B cell (primary cell): ENCODE measurements at regions not wholly inside any gene's neighbourhood (a gene's known extent, or its start where the extent isn't known, plus 50 kb on each side); places are given as distances from the start of the nearest gene placed in this dataset.

ENCODE experiments used
- ATAC-seq: fragments of 200-7000 bp; cut with Tn5 transposase; one replicate; pipeline ENCODE4 v1.10.0; 2021; ENCODE audit warnings: low read depth, mild to moderate bottlenecking, moderate number of reproducible peaks, moderate library complexity
- CTCF ChIA-PET: fragments of 350-600 bp; sonication (Branson Sonifier 250); formaldehyde crosslinking; loops from one replicate; lab custom pipeline; 2021; ENCODE audit warnings: antibody characterized with exemption, inconsistent platforms; lab: Charles Lee
- POLR2A ChIA-PET: fragments of 350-600 bp; sonication (Branson Sonifier 250); formaldehyde crosslinking; loops from one replicate; lab custom pipeline; 2021; ENCODE audit warnings: antibody characterized with exemption; lab: Charles Lee
- DNase-seq: peaks from one replicate; pipeline ENCODE4 v3.0.0; 2013
- H2AFZ ChIP-seq: 2 replicates; pipeline ENCODE4 v1.6.1; 2012; ENCODE audit warnings: mild to moderate bottlenecking, low read depth, low read length; ENCODE audit not compliant: insufficient read depth, poor library complexity, severe bottlenecking
- H3K27ac ChIP-seq, 2 donors: 1 replicate in 1 of 2; 2 replicates in 1 of 2; pipeline ENCODE4 v1.5.1; 2012 to 2013; ENCODE audit warnings: low read length in 2 of 2, mild to moderate bottlenecking in 2 of 2, moderate library complexity in 1 of 2
- H3K27me3 ChIP-seq, 4 experiments: fragments of 200-600 bp in 1 of 4; sonication (generic) in 1 of 4; replicated peaks in 1 of 4; 1 replicate in 2 of 4; 2 replicates in 2 of 4; pipeline versions ENCODE4 v1.6.1 to v1.7.0; 2013 to 2016; ENCODE audit warnings: low read length in 3 of 4, mild to moderate bottlenecking in 2 of 4, mixed read lengths in 1 of 4, moderate library complexity in 1 of 4; ENCODE audit not compliant: insufficient read depth in 4 of 4, control insufficient read depth in 3 of 4; ENCODE audit errors: control extremely low read depth in 1 of 4
- H3K36me3 ChIP-seq, 2 experiments: replicated peaks in 1 of 2; 1 replicate in 1 of 2; 2 replicates in 1 of 2; pipeline versions ENCODE4 v1.6.1 to v1.7.1; 2013; ENCODE audit warnings: low read length in 1 of 2; ENCODE audit not compliant: insufficient read depth in 2 of 2, control insufficient read depth in 1 of 2; ENCODE audit errors: control extremely low read depth in 1 of 2, extremely low read depth in 1 of 2
- H3K4me1 ChIP-seq, 2 donors: fragments of 200-600 bp in 1 of 2; sonication (generic) in 1 of 2; 1 replicate in 1 of 2; 2 replicates in 1 of 2; pipeline versions ENCODE4 v1.5.1 to v1.6.1; 2013 to 2017; ENCODE audit warnings: low read length in 2 of 2; ENCODE audit not compliant: control insufficient read depth in 2 of 2, insufficient read depth in 2 of 2
- H3K4me2 ChIP-seq: replicated peaks from 2 replicates; pipeline ENCODE3; 2012; ENCODE audit warnings: mild to moderate bottlenecking, low read depth, low read length; ENCODE audit not compliant: poor library complexity, severe bottlenecking
- H3K4me3 ChIP-seq, 5 experiments: fragments of 200-600 bp in 1 of 5; sonication (generic) in 1 of 5; 1 replicate in 3 of 5; 2 replicates in 2 of 5; pipeline versions ENCODE4 v1.5.1 to v1.7.0; 2011 to 2016; ENCODE audit warnings: low read length in 4 of 5, mild to moderate bottlenecking in 4 of 5, low read depth in 2 of 5, control low read depth in 1 of 5, moderate library complexity in 1 of 5; ENCODE audit not compliant: insufficient read depth in 1 of 5; ENCODE audit errors: control extremely low read depth in 1 of 5, extremely low read depth in 1 of 5
- H3K79me2 ChIP-seq: fragments of 200-600 bp; sonication (generic); one replicate; pipeline ENCODE4 v1.6.0; 2016; ENCODE audit warnings: low read length; ENCODE audit not compliant: control insufficient read depth, insufficient read depth
- H3K9ac ChIP-seq: fragments of 200-600 bp; sonication (generic); 2 replicates; pipeline ENCODE4 v1.6.1; 2017; ENCODE audit warnings: mild to moderate bottlenecking, low read length, moderate library complexity
- H3K9me3 ChIP-seq, 3 donors: one replicate each; pipeline versions ENCODE4 v1.6.1 to v1.7.1; 2013; ENCODE audit warnings: low read length in 2 of 3; ENCODE audit not compliant: control insufficient read depth in 2 of 3, insufficient read depth in 1 of 3; ENCODE audit errors: control extremely low read depth in 1 of 3
- H4K20me1 ChIP-seq: 2 replicates; pipeline ENCODE4 v1.6.0; 2012; ENCODE audit warnings: mild to moderate bottlenecking, low read length; ENCODE audit not compliant: insufficient read depth, control insufficient read depth, poor library complexity, severe bottlenecking
- H3K27ac Mint-ChIP-seq: one replicate; pipeline ENCODE4 v1.8.0; 2021; ENCODE audit warnings: mixed read lengths
- H3K27me3 Mint-ChIP-seq: one replicate; pipeline ENCODE4 v1.8.0; 2021; ENCODE audit warnings: mixed read lengths
- H3K4me1 Mint-ChIP-seq: one replicate; pipeline ENCODE4 v1.8.0; 2021; ENCODE audit warnings: mixed read lengths
- H3K4me3 Mint-ChIP-seq: one replicate; pipeline ENCODE4 v1.8.0; 2021; ENCODE audit warnings: mixed read lengths
- H3K9me3 Mint-ChIP-seq: one replicate; pipeline ENCODE4 v1.8.0; 2022; ENCODE audit warnings: mixed read lengths; ENCODE audit not compliant: insufficient read depth
- CTCF ChIP-seq: fragments of 200-600 bp; IDR thresholded peaks from one replicate; pipeline ENCODE4 v1.8.0; 2022; ENCODE audit warnings: antibody characterized with exemption, mild to moderate bottlenecking
- EZH2 ChIP-seq: IDR thresholded peaks from 2 replicates; pipeline ENCODE4 v1.6.1; 2012; ENCODE audit warnings: borderline replicate concordance, low read depth, mild to moderate bottlenecking, moderate library complexity, low read length; ENCODE audit not compliant: insufficient read depth, poor library complexity, severe bottlenecking
- WGBS: methylation state at CpG from one replicate; pipeline ENCODE4 v1.1.5; 2013; ENCODE audit warnings: missing lambda C conversion rate; ENCODE audit not compliant: insufficient coverage; 5-methylcytosine and 5-hydroxymethylcytosine counted together
- intact Hi-C: fragments of 100-400 bp; cut with micrococcal nuclease; formaldehyde crosslinking; loops from one replicate; pipeline ENCODE4 v1.10.0; 2022

- H3K27me3 Mint-ChIP-seq: no peaks in the 10 kb centered on the region
- TF ChIP-seq EZH2 (no peak), CTCF (no peak)
- intact Hi-C loops: no loop called here
- H3K4me3 ChIP-seq: no peak overlapping the region
- ATAC-seq: no peak
- peaks cover 2% of the 10 kb centered on the region for H3K9me3 Mint-ChIP-seq
- DNase-seq: no peak
- 76% methylated on average over 2 of the region's 2 CpGs for WGBS
- H2AFZ ChIP-seq: no peak overlapping the region
- no peak overlapping the region for H3K9ac ChIP-seq
- peaks cover 7 to 15% of the 10 kb centered on the region in 2 donors for H3K4me1 ChIP-seq
- CTCF ChIA-PET: no interaction called here
- peaks cover 16% of the 10 kb centered on the region for H3K4me1 Mint-ChIP-seq
- no peaks in the 10 kb centered on the region for H4K20me1 ChIP-seq
- POLR2A ChIA-PET: no interaction called here
- H3K27ac Mint-ChIP-seq: no peak overlapping the region
- H3K36me3 ChIP-seq: no peaks in the 10 kb centered on the region
- no peaks in the 10 kb centered on the region for H3K9me3 ChIP-seq
- H3K79me2 ChIP-seq: no peaks in the 10 kb centered on the region
- no peaks in the 10 kb centered on the region for H3K27me3 ChIP-seq
- H3K27ac ChIP-seq: no peak overlapping the region
- H3K4me2 ChIP-seq: no peak overlapping the region
- no peak overlapping the region for H3K4me3 Mint-ChIP-seq
These were observed 185.4 kb upstream of the FAM98A start for GRCh38 chr2:33784488-33784887.

GRCh38 chr2:33782395-33783230 is 183.5 kb upstream of the FAM98A start:
- intact Hi-C loops: no loop called here
- no peak for ATAC-seq
- no peak for DNase-seq
- Histone ChIP-seq H3K4me2 (no peak overlapping the region), H3K4me3 (no peak overlapping the region), H3K27me3 (no peaks in the 10 kb centered on the region), H3K27ac (no peak overlapping the region), H2AFZ (no peak overlapping the region), H3K79me2 (no peaks in the 10 kb centered on the region), H4K20me1 (no peaks in the 10 kb centered on the region), H3K9me3 (no peaks in the 10 kb centered on the region), H3K4me1 (peaks cover 7 to 15% of the 10 kb centered on the region in 2 donors), H3K9ac (no peak overlapping the region), H3K36me3 (no peaks in the 10 kb centered on the region)
- WGBS: 80% methylated on average over 4 of the region's 8 CpGs
- peaks cover 2% of the 10 kb centered on the region for H3K9me3 Mint-ChIP-seq
- TF ChIP-seq EZH2: no peak
- no peak overlapping the region for H3K4me3 Mint-ChIP-seq
- H3K27ac Mint-ChIP-seq: no peak overlapping the region
- H3K27me3 Mint-ChIP-seq: no peaks in the 10 kb centered on the region
- ChIA-PET CTCF (no interaction called here), POLR2A (no interaction called here)
- H3K4me1 Mint-ChIP-seq: peaks cover 16% of the 10 kb centered on the region
